Panc1 (cell line): ENCODE measurements at regions not wholly inside any gene's neighbourhood (a gene's known extent, or its start where the extent isn't known, plus 50 kb on each side); places are given as distances from the start of the nearest gene placed in this dataset.
A peak's percentile ranks its signal among the peaks of the same experiment; 100 is the strongest.

ENCODE experiments used
- ATAC-seq: fragments of 200-7000 bp; cut with Tn5 transposase; 2 replicates; pipeline ENCODE4 v1.9.1; 2020; ENCODE audit warnings: mild to moderate bottlenecking, moderate library complexity
- BruUV-seq: library from RNA; stranded (reverse); fragments of 400-500 nt; replicated peaks from 2 replicates; lab custom pipeline; 2021; lab: Mats Ljungman, UMichigan
- CTCF ChIA-PET: fragments of 300-600 bp; sonication (Branson Sonifier 250); formaldehyde crosslinking; loops from one replicate; lab custom pipeline; 2022; ENCODE audit warnings: antibody characterized with exemption; lab: Charles Lee
- POLR2A ChIA-PET: fragments of 300-600 bp; sonication (Branson Sonifier 250); formaldehyde crosslinking; loops from one replicate; lab custom pipeline; 2022; ENCODE audit warnings: antibody characterized with exemption; lab: Charles Lee
- DNase-seq: peaks from one replicate; pipeline ENCODE4 v3.0.0-alpha.2; 2010; ENCODE audit warnings: low read depth, low spot score
- H3K27ac ChIP-seq: 2 replicates; pipeline ENCODE4 v1.5.1; 2011; ENCODE audit warnings: mild to moderate bottlenecking, low read length, inconsistent platforms
- H3K27me3 ChIP-seq: fragments of 200-500 bp; sonication (Bioruptor generic); 2 replicates; pipeline ENCODE4 v1.6.0; 2014; ENCODE audit warnings: low read length, inconsistent platforms; ENCODE audit not compliant: control insufficient read depth, insufficient read depth
- H3K36me3 ChIP-seq: fragments of 200-500 bp; sonication (Bioruptor generic); 2 replicates; pipeline ENCODE4 v1.5.1; 2014; ENCODE audit warnings: inconsistent platforms, mild to moderate bottlenecking, low read length, moderate library complexity; ENCODE audit not compliant: control insufficient read depth, insufficient read depth
- H3K4me1 ChIP-seq: 2 replicates; pipeline ENCODE4 v1.5.1; 2011; ENCODE audit warnings: inconsistent platforms, mild to moderate bottlenecking, low read length, moderate library complexity; ENCODE audit not compliant: control insufficient read depth, insufficient read depth
- H3K4me3 ChIP-seq, 2 experiments: 2 replicates each; pipeline ENCODE4 v1.5.1; 2011 to 2012; ENCODE audit warnings: low read depth in 2 of 2, low read length in 2 of 2, mild to moderate bottlenecking in 2 of 2, inconsistent platforms in 1 of 2, moderate library complexity in 1 of 2
- H3K9me3 ChIP-seq: fragments of 200-500 bp; sonication (Bioruptor generic); 2 replicates; pipeline ENCODE4 v1.5.1; 2014; ENCODE audit warnings: low read depth, mild to moderate bottlenecking, inconsistent platforms, low read length, moderate library complexity; ENCODE audit not compliant: control insufficient read depth, insufficient read depth
- POLR2AphosphoS5 ChIP-seq: IDR thresholded peaks from 2 replicates; pipeline ENCODE4 v1.6.1; 2012; ENCODE audit warnings: mild to moderate bottlenecking, low read depth, low read length, moderate library complexity
- SIN3A ChIP-seq: IDR thresholded peaks from 2 replicates; pipeline ENCODE4 v1.6.1; 2012; ENCODE audit warnings: low read depth, mild to moderate bottlenecking, low read length, moderate library complexity, borderline replicate concordance; ENCODE audit not compliant: insufficient read depth
- TCF7L2 ChIP-seq: IDR thresholded peaks from 2 replicates; pipeline ENCODE4 v1.6.1; 2011; ENCODE audit warnings: mild to moderate bottlenecking, low read depth, low read length, inconsistent platforms
- in situ Hi-C: cut with HindIII; loops from 2 replicates; pipeline ENCODE4 v1.10.0; 2016; ENCODE audit warnings: low sequenced_read_pairs, low pct_unique_long_range_greater_than_20kb
- intact Hi-C: fragments of 100-400 bp; cut with micrococcal nuclease; formaldehyde crosslinking; loops from one replicate; pipeline ENCODE4 v1.10.0; 2022; ENCODE audit not compliant: unreplicated experiment
- TF ChIP-seq, protein P1 (sequence below), 2 experiments: IDR thresholded peaks; 2 replicates each; pipeline ENCODE4 v1.6.1; 2011 to 2012; ENCODE audit warnings: low read depth in 2 of 2, control low read depth in 1 of 2, low read length in 1 of 2, mild to moderate bottlenecking in 1 of 2, moderate library complexity in 1 of 2; ENCODE audit not compliant: insufficient read depth in 1 of 2
- TF ChIP-seq, protein P2 (sequence below): fragments of 450-650 bp; IDR thresholded peaks from 2 replicates; pipeline ENCODE4 v1.5.1; 2017; ENCODE audit warnings: mild to moderate bottlenecking

DNA sequence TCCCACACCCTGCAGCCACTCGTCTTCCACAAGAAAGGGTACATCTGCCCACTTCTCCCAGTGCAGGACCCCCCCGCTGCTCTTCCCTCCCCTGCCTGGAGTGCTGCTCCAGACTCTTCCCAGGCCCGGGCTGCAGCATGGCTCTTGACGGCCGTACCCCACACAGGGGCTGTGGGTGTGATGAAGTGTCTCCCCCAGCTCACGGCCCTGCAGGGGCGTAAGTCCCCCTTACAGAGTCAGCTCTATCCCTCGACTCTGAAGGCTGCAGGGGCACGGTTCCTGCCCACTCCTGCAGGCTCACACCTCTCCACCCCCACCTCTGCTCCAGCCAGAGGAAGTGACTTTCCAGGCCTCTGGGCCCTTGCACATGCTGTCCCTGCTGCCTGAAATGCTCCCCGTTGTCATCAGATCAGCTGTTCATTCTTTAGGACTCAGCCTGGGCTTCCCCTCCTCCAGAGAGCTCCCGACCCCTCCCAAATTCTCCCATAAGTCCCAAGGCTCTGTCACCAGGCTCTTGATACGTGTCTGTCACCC, 180.6 kb upstream of the IER5L start:
- H3K27ac ChIP-seq, result peak overlapping the region; percentile 29; the same call in 1 of the 2 replicates
- ATAC-seq, result no peak; the same call in 1 of the 2 replicates
- no peak overlapping the region for H3K4me3 ChIP-seq
- TF ChIP-seq POLR2AphosphoS5, result no peak
- TF ChIP-seq, protein P1, sequence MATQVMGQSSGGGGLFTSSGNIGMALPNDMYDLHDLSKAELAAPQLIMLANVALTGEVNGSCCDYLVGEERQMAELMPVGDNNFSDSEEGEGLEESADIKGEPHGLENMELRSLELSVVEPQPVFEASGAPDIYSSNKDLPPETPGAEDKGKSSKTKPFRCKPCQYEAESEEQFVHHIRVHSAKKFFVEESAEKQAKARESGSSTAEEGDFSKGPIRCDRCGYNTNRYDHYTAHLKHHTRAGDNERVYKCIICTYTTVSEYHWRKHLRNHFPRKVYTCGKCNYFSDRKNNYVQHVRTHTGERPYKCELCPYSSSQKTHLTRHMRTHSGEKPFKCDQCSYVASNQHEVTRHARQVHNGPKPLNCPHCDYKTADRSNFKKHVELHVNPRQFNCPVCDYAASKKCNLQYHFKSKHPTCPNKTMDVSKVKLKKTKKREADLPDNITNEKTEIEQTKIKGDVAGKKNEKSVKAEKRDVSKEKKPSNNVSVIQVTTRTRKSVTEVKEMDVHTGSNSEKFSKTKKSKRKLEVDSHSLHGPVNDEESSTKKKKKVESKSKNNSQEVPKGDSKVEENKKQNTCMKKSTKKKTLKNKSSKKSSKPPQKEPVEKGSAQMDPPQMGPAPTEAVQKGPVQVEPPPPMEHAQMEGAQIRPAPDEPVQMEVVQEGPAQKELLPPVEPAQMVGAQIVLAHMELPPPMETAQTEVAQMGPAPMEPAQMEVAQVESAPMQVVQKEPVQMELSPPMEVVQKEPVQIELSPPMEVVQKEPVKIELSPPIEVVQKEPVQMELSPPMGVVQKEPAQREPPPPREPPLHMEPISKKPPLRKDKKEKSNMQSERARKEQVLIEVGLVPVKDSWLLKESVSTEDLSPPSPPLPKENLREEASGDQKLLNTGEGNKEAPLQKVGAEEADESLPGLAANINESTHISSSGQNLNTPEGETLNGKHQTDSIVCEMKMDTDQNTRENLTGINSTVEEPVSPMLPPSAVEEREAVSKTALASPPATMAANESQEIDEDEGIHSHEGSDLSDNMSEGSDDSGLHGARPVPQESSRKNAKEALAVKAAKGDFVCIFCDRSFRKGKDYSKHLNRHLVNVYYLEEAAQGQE (IDR thresholded peaks at IDR 0.05; ENCODE audit: insufficient read depth in 1 of 2, low read depth in 2 of 2, low read length in 1 of 2), result no peak
- no peak for TF ChIP-seq TCF7L2
- TF ChIP-seq SIN3A, result no peak
- TF ChIP-seq, protein P2, sequence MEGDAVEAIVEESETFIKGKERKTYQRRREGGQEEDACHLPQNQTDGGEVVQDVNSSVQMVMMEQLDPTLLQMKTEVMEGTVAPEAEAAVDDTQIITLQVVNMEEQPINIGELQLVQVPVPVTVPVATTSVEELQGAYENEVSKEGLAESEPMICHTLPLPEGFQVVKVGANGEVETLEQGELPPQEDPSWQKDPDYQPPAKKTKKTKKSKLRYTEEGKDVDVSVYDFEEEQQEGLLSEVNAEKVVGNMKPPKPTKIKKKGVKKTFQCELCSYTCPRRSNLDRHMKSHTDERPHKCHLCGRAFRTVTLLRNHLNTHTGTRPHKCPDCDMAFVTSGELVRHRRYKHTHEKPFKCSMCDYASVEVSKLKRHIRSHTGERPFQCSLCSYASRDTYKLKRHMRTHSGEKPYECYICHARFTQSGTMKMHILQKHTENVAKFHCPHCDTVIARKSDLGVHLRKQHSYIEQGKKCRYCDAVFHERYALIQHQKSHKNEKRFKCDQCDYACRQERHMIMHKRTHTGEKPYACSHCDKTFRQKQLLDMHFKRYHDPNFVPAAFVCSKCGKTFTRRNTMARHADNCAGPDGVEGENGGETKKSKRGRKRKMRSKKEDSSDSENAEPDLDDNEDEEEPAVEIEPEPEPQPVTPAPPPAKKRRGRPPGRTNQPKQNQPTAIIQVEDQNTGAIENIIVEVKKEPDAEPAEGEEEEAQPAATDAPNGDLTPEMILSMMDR, result no peak
- no peaks in the 10 kb centered on the region for H3K27me3 ChIP-seq
- peaks cover 10% of the 10 kb centered on the region for H3K4me1 ChIP-seq
- DNase-seq, result no peak
- intact Hi-C loops, result no loop called here
- H3K9me3 ChIP-seq, result 0 out of 2 replicates have a peak, but pooled peaks cover 4% of the 10 kb centered on the region
- no peaks in the 10 kb centered on the region for H3K36me3 ChIP-seq
- POLR2A ChIA-PET, result interaction anchor here (0.6 kb wide), 1 partner anchor 31 kb away, joined by 3 read pairs; no protein-coding TSS in a partner anchor
- CTCF ChIA-PET, result no interaction called here
- in situ Hi-C loops, result no loop called here
- BruUV-seq, result no TSS peak

DNA sequence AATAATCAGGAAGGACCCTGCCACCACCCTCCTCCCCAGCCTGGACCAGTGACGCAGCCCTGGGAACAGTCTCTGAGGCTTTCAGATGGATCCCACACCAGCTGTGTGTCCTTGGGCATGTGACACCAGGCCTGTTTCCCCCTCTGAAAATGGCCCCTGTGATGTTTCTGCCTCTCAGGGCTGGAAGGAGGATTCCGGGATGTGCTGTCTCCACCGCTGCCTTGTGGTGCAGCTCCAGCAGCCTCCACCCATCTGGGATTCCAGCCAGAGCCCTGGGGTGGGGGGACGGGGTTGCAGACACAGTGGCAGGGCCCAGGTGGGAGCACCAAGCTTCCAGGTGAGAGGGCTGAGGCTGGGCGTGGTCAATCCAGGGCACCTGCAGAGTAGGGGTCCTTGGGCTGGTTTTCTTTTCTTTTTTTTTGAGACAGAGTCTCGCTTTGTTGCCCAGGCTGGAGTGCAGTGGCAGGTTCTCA, 179.7 kb upstream of the IER5L start:
- Histone ChIP-seq H3K4me1 (peaks cover 18% of the 10 kb centered on the region), H3K4me3 (no peak overlapping the region), H3K36me3 (no peaks in the 10 kb centered on the region), H3K27me3 (no peaks in the 10 kb centered on the region), H3K9me3 (0 out of 2 replicates have a peak, but pooled peaks cover 4% of the 10 kb centered on the region), H3K27ac (peak overlapping the region; percentile 34; the same call in 1 of the 2 replicates)
- no peak for DNase-seq
- in situ Hi-C loops, result no loop called here
- no peak for ATAC-seq
- TF ChIP-seq, protein P1 (IDR thresholded peaks at IDR 0.05; ENCODE audit: insufficient read depth in 1 of 2, low read depth in 2 of 2, low read length in 1 of 2), result no peak
- no peak for TF ChIP-seq TCF7L2
- no peak for TF ChIP-seq SIN3A
- no peak for TF ChIP-seq POLR2AphosphoS5
- TF ChIP-seq, protein P2, result no peak
- POLR2A ChIA-PET, result no interaction called here
- intact Hi-C loops, result no loop called here
- BruUV-seq, result no TSS peak
- CTCF ChIA-PET, result no interaction called here
